ENCODE measurements at regions not wholly inside any gene's neighbourhood (a gene's known extent, or its start where the extent isn't known, plus 50 kb on each side); places are given as distances from the start of the nearest gene placed in this dataset.

DNA sequence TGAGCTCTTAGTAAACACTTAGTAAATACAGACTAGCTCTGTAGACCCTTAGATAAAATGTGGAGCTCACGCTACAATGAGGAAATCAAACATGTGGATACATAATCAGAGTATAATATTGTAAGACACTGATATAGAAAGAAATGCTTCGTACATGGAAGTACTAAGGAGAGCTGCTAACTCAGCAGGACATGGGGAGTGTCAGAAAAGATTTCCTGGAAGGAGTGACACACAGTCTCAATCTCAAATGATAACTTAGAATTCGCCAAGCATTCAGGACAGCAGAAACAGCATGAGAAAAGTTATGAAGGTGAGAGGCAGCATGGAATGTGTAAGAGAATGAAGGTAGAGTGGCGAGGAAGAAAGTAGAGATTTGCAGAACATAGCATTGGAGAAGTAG is 80.8 kb downstream of the ZNF622 start:
- 78 to 81% methylated on average over 4 of the region's 4 CpGs for WGBS, 2 donors
- ATAC-seq (ENCODE audit: low FRiP score in 2 of 2) = no peak
- no peak overlapping the region for H3K27ac ChIP-seq
- no peak for DNase-seq
- H3K4me3 ChIP-seq = no peak overlapping the region
- TF ChIP-seq CTCF (IDR thresholded peaks at IDR 0.05) = no peak
- no peak for TF ChIP-seq EP300 (IDR thresholded peaks at IDR 0.05)
- TF ChIP-seq POLR2AphosphoS5 (IDR thresholded peaks at IDR 0.05) = no peak
- TF ChIP-seq POLR2A (IDR thresholded peaks at IDR 0.05) = no peak
- H3K4me1 ChIP-seq = no peaks in the 10 kb centered on the region
- no peaks in the 10 kb centered on the region for H3K36me3 ChIP-seq
- H3K9me3 ChIP-seq = no peaks in the 10 kb centered on the region
- H3K27me3 ChIP-seq = no peaks in the 10 kb centered on the region

DNA sequence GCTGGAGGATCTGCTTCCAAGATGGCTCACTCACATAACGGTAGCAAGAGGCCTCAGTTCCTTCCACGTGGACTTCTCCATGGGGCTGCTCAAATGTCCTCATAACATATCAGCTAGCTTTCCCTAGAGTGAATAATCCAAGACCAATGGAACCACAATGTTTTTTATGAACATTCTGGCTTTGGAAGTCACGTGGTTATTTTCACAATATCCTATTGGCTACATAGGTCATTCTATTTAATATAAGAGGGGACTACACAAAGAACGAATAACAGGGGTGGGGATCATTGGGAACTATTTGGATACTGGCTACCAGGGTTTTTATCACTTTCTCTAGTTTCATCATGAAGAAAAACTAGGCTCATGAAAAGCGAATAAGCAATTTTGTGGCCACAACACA is 81.4 kb downstream of the ZNF622 start:
- no peaks in the 10 kb centered on the region for H3K36me3 ChIP-seq
- DNase-seq (no peak), ATAC-seq (ENCODE audit: low FRiP score in 2 of 2) (no peak)
- TF ChIP-seq CTCF (IDR thresholded peaks at IDR 0.05) = no peak
- TF ChIP-seq EP300 (IDR thresholded peaks at IDR 0.05) = no peak
- no peak for TF ChIP-seq POLR2A (IDR thresholded peaks at IDR 0.05)
- TF ChIP-seq POLR2AphosphoS5 (IDR thresholded peaks at IDR 0.05) = no peak
- H3K4me1 ChIP-seq = no peaks in the 10 kb centered on the region
- no peaks in the 10 kb centered on the region for H3K9me3 ChIP-seq
- no peaks in the 10 kb centered on the region for H3K27me3 ChIP-seq
- H3K4me3 ChIP-seq = no peak overlapping the region
- H3K27ac ChIP-seq = no peak overlapping the region
- 81 to 82% methylated on average over 5 of the region's 5 CpGs for WGBS, 2 donors

GRCh38 chr5:16383544-16384052 is 82.0 kb downstream of the ZNF622 start:
- Histone ChIP-seq H3K4me1 (no peaks in the 10 kb centered on the region), H3K4me3 (no peak overlapping the region), H3K9me3 (no peaks in the 10 kb centered on the region), H3K27me3 (no peaks in the 10 kb centered on the region), H3K27ac (no peak overlapping the region), H3K36me3 (no peaks in the 10 kb centered on the region)
- TF ChIP-seq EP300 (IDR thresholded peaks at IDR 0.05) (no peak), CTCF (IDR thresholded peaks at IDR 0.05) (no peak), POLR2AphosphoS5 (IDR thresholded peaks at IDR 0.05) (no peak), POLR2A (IDR thresholded peaks at IDR 0.05) (no peak)
- no peak for ATAC-seq (ENCODE audit: low FRiP score in 2 of 2)
- 83% methylated on average over 2 of the region's 2 CpGs for WGBS, 2 donors
- DNase-seq = no peak

GRCh38 chr5:16382047-16382446 is 83.6 kb downstream of the ZNF622 start:
- Histone ChIP-seq H3K27ac (no peak overlapping the region), H3K36me3 (no peaks in the 10 kb centered on the region), H3K27me3 (no peaks in the 10 kb centered on the region), H3K4me1 (no peaks in the 10 kb centered on the region), H3K4me3 (no peak overlapping the region), H3K9me3 (no peaks in the 10 kb centered on the region)
- ATAC-seq (ENCODE audit: low FRiP score in 2 of 2) (no peak), DNase-seq (no peak)
- TF ChIP-seq CTCF (IDR thresholded peaks at IDR 0.05) (no peak), POLR2AphosphoS5 (IDR thresholded peaks at IDR 0.05) (no peak), POLR2A (IDR thresholded peaks at IDR 0.05) (no peak)

- ATAC-seq (ENCODE audit: low FRiP score in 2 of 2) (no peak), DNase-seq (no peak)
- Histone ChIP-seq H3K4me1 (no peaks in the 10 kb centered on the region), H3K9me3 (no peaks in the 10 kb centered on the region), H3K27ac (no peak overlapping the region), H3K4me3 (no peak overlapping the region), H3K36me3 (no peaks in the 10 kb centered on the region), H3K27me3 (no peaks in the 10 kb centered on the region)
- WGBS, 2 donors = 55 to 78% methylated on average over 3 of the region's 3 CpGs
- no peak for TF ChIP-seq CTCF (IDR thresholded peaks at IDR 0.05)
- TF ChIP-seq POLR2A (IDR thresholded peaks at IDR 0.05) = no peak
- TF ChIP-seq POLR2AphosphoS5 (IDR thresholded peaks at IDR 0.05) = no peak
- no peak for TF ChIP-seq EP300 (IDR thresholded peaks at IDR 0.05)
Observed at GRCh38 chr5:16378762-16379161, 86.8 kb downstream of the ZNF622 start.
